H1 (cell line): ENCODE measurements at regions not wholly inside any gene's neighbourhood (a gene's known extent, or its start where the extent isn't known, plus 50 kb on each side); places are given as distances from the start of the nearest gene placed in this dataset.
"Not testable (repeated sequence)": the region's sequence is repeated elsewhere in the genome, so short reads cannot be mapped to it uniquely, and the experiment has no call there.

Experiments
- CTCF ChIA-PET: fragments of 300-600 bp; sonication (Branson Sonifier 250); formaldehyde crosslinking; loops from one replicate; lab custom pipeline; 2021; ENCODE audit not compliant: partially characterized antibody; lab: Charles Lee
- POLR2A ChIA-PET: fragments of 300-600 bp; sonication (Branson Sonifier 250); formaldehyde crosslinking; loops from one replicate; lab custom pipeline; 2021; ENCODE audit warnings: inconsistent platforms; ENCODE audit not compliant: partially characterized antibody; lab: Charles Lee
- DNase-seq, 2 experiments: peaks; one replicate each; pipeline versions ENCODE4 v3.0.0 to v3.0.0-alpha.2; 2010 to 2022; ENCODE audit warnings: low spot score in 2 of 2, low read depth in 1 of 2, mixed read lengths in 1 of 2
- FAIRE-seq: peaks from 2 replicates; lab custom pipeline; 2011; peaks lifted over from hg19 to GRCh38; lab: Jason Lieb, UNC
- H2AFZ ChIP-seq: 2 replicates; pipeline ENCODE4 v1.8.1; 2012; ENCODE audit warnings: low read length, inconsistent platforms
- H2AK5ac ChIP-seq: 2 replicates; pipeline ENCODE4 v1.6.1; 2013; ENCODE audit warnings: low read depth, low read length
- H2BK120ac ChIP-seq: replicated peaks from 2 replicates; pipeline ENCODE3; 2013; ENCODE audit warnings: low read depth, low read length, inconsistent platforms
- H2BK12ac ChIP-seq: 2 replicates; pipeline ENCODE4 v1.6.1; 2013; ENCODE audit warnings: low read depth, low read length
- H2BK15ac ChIP-seq: 2 replicates; pipeline ENCODE4 v1.6.1; 2013; ENCODE audit warnings: low read length
- H2BK20ac ChIP-seq: 2 replicates; pipeline ENCODE4 v1.6.1; 2013; ENCODE audit warnings: low read length
- H2BK5ac ChIP-seq: 2 replicates; pipeline ENCODE4 v1.6.1; 2013; ENCODE audit warnings: low read depth, low read length
- H3K14ac ChIP-seq: 2 replicates; pipeline ENCODE4 v1.6.1; 2013; ENCODE audit warnings: inconsistent platforms; ENCODE audit not compliant: insufficient read length
- H3K18ac ChIP-seq: 2 replicates; pipeline ENCODE4 v1.6.1; 2013; ENCODE audit warnings: low read length; ENCODE audit errors: extremely low read depth
- H3K23ac ChIP-seq: 2 replicates; pipeline ENCODE4 v1.6.1; 2013; ENCODE audit warnings: inconsistent platforms; ENCODE audit not compliant: insufficient read length
- H3K23me2 ChIP-seq: 2 replicates; pipeline ENCODE4 v1.6.1; 2013; ENCODE audit warnings: low read depth, low read length
- H3K27ac ChIP-seq: 2 replicates; pipeline ENCODE4 v1.6.1; 2011; ENCODE audit warnings: low read depth, low read length, inconsistent platforms
- H3K27me3 ChIP-seq, 4 experiments: replicated peaks in 1 of 4; 1 replicate in 1 of 4; 2 replicates in 3 of 4; pipeline versions ENCODE4 v1.6.1 to v1.8.1; 2011 to 2013; ENCODE audit warnings: low read length in 3 of 4, mild to moderate bottlenecking in 3 of 4, inconsistent platforms in 2 of 4, mixed read lengths in 2 of 4, moderate library complexity in 1 of 4; ENCODE audit not compliant: control insufficient read depth in 3 of 4, insufficient read depth in 3 of 4; ENCODE audit errors: extremely low read depth in 1 of 4
- H3K36me3 ChIP-seq, 4 experiments: 2 replicates each; pipeline versions ENCODE4 v1.6.1 to v1.8.1; 2011 to 2013; ENCODE audit warnings: mild to moderate bottlenecking in 4 of 4, low read length in 3 of 4, moderate library complexity in 2 of 4, control low read depth in 1 of 4, inconsistent platforms in 1 of 4; ENCODE audit not compliant: insufficient read depth in 4 of 4, control insufficient read depth in 2 of 4
- H3K4ac ChIP-seq: replicated peaks from 2 replicates; pipeline ENCODE3; 2013; ENCODE audit warnings: low read length, low read depth, mixed read lengths, inconsistent platforms; ENCODE audit not compliant: insufficient read length
- H3K4me1 ChIP-seq, 4 experiments: replicated peaks in 1 of 4; 1 replicate in 1 of 4; 2 replicates in 3 of 4; pipeline versions ENCODE4 v1.6.1 to v1.8.1; 2011 to 2013; ENCODE audit warnings: low read length in 3 of 4, inconsistent platforms in 2 of 4, mixed read lengths in 1 of 4; ENCODE audit not compliant: insufficient read depth in 4 of 4, control insufficient read depth in 3 of 4
- H3K4me2 ChIP-seq, 2 experiments: 2 replicates each; pipeline versions ENCODE4 v1.6.1 to v1.8.1; 2011 to 2013; ENCODE audit warnings: low read depth in 2 of 2, low read length in 2 of 2, control low read depth in 1 of 2, inconsistent platforms in 1 of 2, mild to moderate bottlenecking in 1 of 2; ENCODE audit not compliant: insufficient read depth in 1 of 2
- H3K4me3 ChIP-seq, 4 experiments: fragments of 200-600, 300-600 bp in 1 of 4; sonication (generic), shearing (Covaris generic), sonication (Bioruptor Twin) in 1 of 4; 2 replicates each; pipeline versions ENCODE4 v1.5.1 to v1.8.1; 2011 to 2016; ENCODE audit warnings: low read length in 4 of 4, low read depth in 3 of 4, control low read depth in 2 of 4, inconsistent platforms in 2 of 4, mild to moderate bottlenecking in 2 of 4, mixed read lengths in 1 of 4, moderate library complexity in 1 of 4; ENCODE audit not compliant: insufficient read depth in 2 of 4; ENCODE audit errors: extremely low read depth in 1 of 4
- H3K56ac ChIP-seq: replicated peaks from 2 replicates; pipeline ENCODE3; 2013; ENCODE audit warnings: low read depth, mild to moderate bottlenecking, mixed read lengths, low read length, inconsistent platforms; ENCODE audit not compliant: insufficient read length
- H3K79me1 ChIP-seq: 2 replicates; pipeline ENCODE4 v1.6.1; 2013; ENCODE audit warnings: low read depth, low read length, control low read depth
- H3K79me2 ChIP-seq, 2 experiments: 2 replicates each; pipeline versions ENCODE4 v1.6.1 to v1.8.1; 2012 to 2013; ENCODE audit warnings: low read length in 2 of 2, mild to moderate bottlenecking in 2 of 2, inconsistent platforms in 1 of 2; ENCODE audit not compliant: insufficient read depth in 2 of 2, control insufficient read depth in 1 of 2
- H3K9ac ChIP-seq, 4 experiments: replicated peaks in 1 of 4; 1 replicate in 1 of 4; 2 replicates in 3 of 4; pipeline versions ENCODE4 v1.6.1 to v1.8.1; 2011 to 2013; ENCODE audit warnings: low read depth in 3 of 4, low read length in 3 of 4, control low read depth in 2 of 4, mild to moderate bottlenecking in 2 of 4, moderate library complexity in 2 of 4, inconsistent platforms in 1 of 4; ENCODE audit errors: extremely low read depth in 1 of 4
- H3K9me3 ChIP-seq, 2 experiments: 2 replicates each; pipeline versions ENCODE4 v1.6.1 to v1.8.1; 2012 to 2013; ENCODE audit warnings: mild to moderate bottlenecking in 2 of 2, moderate library complexity in 2 of 2, control low read depth in 1 of 2, inconsistent platforms in 1 of 2, low read depth in 1 of 2, low read length in 1 of 2, mixed read lengths in 1 of 2; ENCODE audit not compliant: insufficient read depth in 2 of 2
- H4K20me1 ChIP-seq, 2 experiments: replicated peaks in 1 of 2; 2 replicates each; pipeline versions ENCODE3 to v1.8.1; 2011 to 2013; ENCODE audit warnings: inconsistent platforms in 2 of 2, low read length in 2 of 2, mild to moderate bottlenecking in 1 of 2; ENCODE audit not compliant: insufficient read depth in 2 of 2, control insufficient read depth in 1 of 2
- H4K5ac ChIP-seq: 2 replicates; pipeline ENCODE4 v1.6.1; 2013; ENCODE audit warnings: low read length, low read depth, mixed read lengths, inconsistent platforms; ENCODE audit not compliant: insufficient read length
- H4K8ac ChIP-seq: 2 replicates; pipeline ENCODE4 v1.8.0; 2013; ENCODE audit warnings: mild to moderate bottlenecking, moderate library complexity, low read length, inconsistent platforms; ENCODE audit not compliant: insufficient read depth; ENCODE audit errors: extremely low read depth
- H4K91ac ChIP-seq: replicated peaks from 2 replicates; pipeline ENCODE3; 2013; ENCODE audit warnings: low read length, mixed read lengths, inconsistent platforms; ENCODE audit not compliant: insufficient read length
- CEBPB ChIP-seq: IDR thresholded peaks from 2 replicates; pipeline ENCODE4 v1.6.1; 2012; ENCODE audit warnings: low read depth, low read length
- TBP ChIP-seq: IDR thresholded peaks from 2 replicates; pipeline ENCODE4 v1.6.1; 2011; ENCODE audit warnings: low read depth, low read length, improper control_type of control experiment
- WGBS, 2 experiments: shearing (Covaris generic) in 1 of 2; methylation state at CpG; one replicate each; pipeline versions ENCODE4 v1.1.6 to v1.1.7; 2013 to 2015; ENCODE audit warnings: low lambda C conversion rate in 2 of 2, mixed read lengths in 2 of 2, inconsistent platforms in 1 of 2, low coverage in 1 of 2, missing lambda C conversion rate in 1 of 2; ENCODE audit not compliant: insufficient replicate concordance in 2 of 2, insufficient coverage in 1 of 2, insufficient read length in 1 of 2; ENCODE audit errors: extremely low coverage in 1 of 2, missing lambda C conversion rate in 1 of 2; 5-methylcytosine and 5-hydroxymethylcytosine counted together

- Histone ChIP-seq H3K27me3 (no peaks in the 10 kb centered on the region), H3K23me2 (no peaks in the 10 kb centered on the region), H2BK120ac (no peak overlapping the region), H2BK15ac (no peak overlapping the region), H2AK5ac (no peak overlapping the region), H4K5ac (no peak overlapping the region), H4K8ac (no peak overlapping the region)
- CTCF ChIA-PET: interaction anchor here (0.6 kb wide), 1 partner anchor 1744 kb away, joined by 3 read pairs; no protein-coding TSS in a partner anchor
- TF ChIP-seq CEBPB (peak; percentile 46; the same call in 1 of the 2 replicates), TBP (no peak)
- TF ChIP-seq, all 59 proteins: peak for 1
- Histone ChIP-seq H3K14ac (no peak overlapping the region), H3K4me3 (no peak overlapping the region), H2AFZ (no peak overlapping the region), H3K4me1 (no peaks in the 10 kb centered on the region), H3K23ac (no peak overlapping the region), H3K4me2 (no peak overlapping the region), H3K79me1 (no peaks in the 10 kb centered on the region), H2BK20ac (no peak overlapping the region), H2BK12ac (no peak overlapping the region), H4K20me1 (no peaks in the 10 kb centered on the region), H4K91ac (no peak overlapping the region), H3K9ac (no peak overlapping the region), H3K27ac (no peak overlapping the region), H3K79me2 (no peaks in the 10 kb centered on the region), H3K18ac (no peak overlapping the region), H3K56ac (no peak overlapping the region), H3K4ac (no peak overlapping the region), H3K36me3 (no peaks in the 10 kb centered on the region), H2BK5ac (no peak overlapping the region), H3K9me3 (no peaks in the 10 kb centered on the region)
- no peak for DNase-seq
- 94% methylated on average over 4 of the region's 4 CpGs; no CpG with 5 or more reads in 1 of the 2 experiments for WGBS, 2 experiments
- POLR2A ChIA-PET: no interaction called here
- FAIRE-seq: no peak
These were observed 1296.8 kb upstream of the NUDT12 start for GRCh38 chr5:104859437-104859836.

- CTCF ChIA-PET, H3K18ac ChIP-seq, H3K9me3 ChIP-seq, H2BK5ac ChIP-seq, FAIRE-seq, H4K8ac ChIP-seq, H3K23ac ChIP-seq, DNase-seq, H3K14ac ChIP-seq, H3K23me2 ChIP-seq, H2BK12ac ChIP-seq, H3K79me2 ChIP-seq, H2BK120ac ChIP-seq, H4K20me1 ChIP-seq, H2AFZ ChIP-seq, H3K56ac ChIP-seq, H2BK15ac ChIP-seq, H3K4me1 ChIP-seq, H2AK5ac ChIP-seq, H4K5ac ChIP-seq, H3K4ac ChIP-seq, H3K4me2 ChIP-seq, H2BK20ac ChIP-seq, H3K27me3 ChIP-seq, H3K9ac ChIP-seq, POLR2A ChIA-PET, H3K4me3 ChIP-seq, H3K36me3 ChIP-seq, H3K27ac ChIP-seq, H4K91ac ChIP-seq, H3K79me1 ChIP-seq: not testable (repeated sequence)
- 91% methylated on average over 5 of the region's 5 CpGs; no CpG with 5 or more reads in 1 of the 2 experiments for WGBS, 2 experiments
These were observed 1289.5 kb upstream of the NUDT12 start for GRCh38 chr5:104852099-104852498.
